ENCODE measurements at regions not wholly inside any gene's neighbourhood (a gene's known extent, or its start where the extent isn't known, plus 50 kb on each side); places are given as distances from the start of the nearest gene placed in this dataset.
"Not testable (repeated sequence)": the region's sequence is repeated elsewhere in the genome, so short reads cannot be mapped to it uniquely, and the experiment has no call there.

DNA sequence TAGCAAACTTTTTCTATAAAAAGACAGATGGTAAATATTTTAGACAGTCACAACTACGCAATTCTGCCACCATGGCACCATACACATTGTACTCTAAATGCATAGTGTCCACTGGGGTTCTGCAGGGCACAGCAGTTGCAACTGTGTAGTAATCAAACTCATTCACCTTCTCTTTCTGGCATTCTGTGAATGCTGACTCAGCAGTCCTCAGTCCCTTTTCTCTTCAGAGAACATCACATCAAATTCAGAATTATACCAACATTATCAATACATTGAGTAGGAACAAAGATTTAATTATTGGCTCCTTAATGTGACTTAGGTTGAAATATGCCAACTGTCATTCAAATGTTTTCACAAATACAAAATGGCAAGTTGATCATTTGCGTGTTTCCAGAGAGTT is 74.2 kb upstream of the N4BP1 start:
- Mint-ChIP-seq H3K4me1 (ENCODE audit: unreplicated experiment) (no peaks in the 10 kb centered on the region), H3K4me3 (ENCODE audit: unreplicated experiment) (no peak overlapping the region), H3K27me3 (ENCODE audit: unreplicated experiment) (peaks cover 17% of the 10 kb centered on the region)

DNA sequence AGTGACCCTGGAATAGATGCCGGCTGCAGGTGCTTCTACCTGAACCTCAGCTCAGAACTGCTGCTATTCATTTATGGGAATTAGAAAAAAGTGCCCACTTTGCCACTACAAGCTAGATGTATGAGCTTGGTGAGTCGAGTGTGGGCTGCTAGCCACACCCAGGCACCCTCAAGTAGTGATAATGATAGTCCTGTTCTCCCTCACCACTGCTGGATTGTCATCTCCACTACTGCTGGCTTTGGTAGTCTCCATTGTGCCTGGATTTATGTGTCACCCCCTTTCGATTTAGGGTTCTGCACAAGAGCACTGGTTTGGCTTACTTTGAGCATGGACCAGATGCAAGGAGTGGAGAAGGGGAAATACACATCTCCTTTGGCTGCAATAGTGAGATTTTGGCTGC is 73.0 kb upstream of the N4BP1 start:
- Mint-ChIP-seq H3K4me3 (ENCODE audit: unreplicated experiment) (no peak overlapping the region), H3K9me3 (ENCODE audit: unreplicated experiment) (no peaks in the 10 kb centered on the region), H3K27me3 (ENCODE audit: unreplicated experiment) (peaks cover 11% of the 10 kb centered on the region), H3K27ac (ENCODE audit: unreplicated experiment) (no peak overlapping the region), H3K4me1 (ENCODE audit: unreplicated experiment) (no peaks in the 10 kb centered on the region), H3K36me3 (ENCODE audit: unreplicated experiment) (no peaks in the 10 kb centered on the region)
- TF ChIP-seq, protein P1, sequence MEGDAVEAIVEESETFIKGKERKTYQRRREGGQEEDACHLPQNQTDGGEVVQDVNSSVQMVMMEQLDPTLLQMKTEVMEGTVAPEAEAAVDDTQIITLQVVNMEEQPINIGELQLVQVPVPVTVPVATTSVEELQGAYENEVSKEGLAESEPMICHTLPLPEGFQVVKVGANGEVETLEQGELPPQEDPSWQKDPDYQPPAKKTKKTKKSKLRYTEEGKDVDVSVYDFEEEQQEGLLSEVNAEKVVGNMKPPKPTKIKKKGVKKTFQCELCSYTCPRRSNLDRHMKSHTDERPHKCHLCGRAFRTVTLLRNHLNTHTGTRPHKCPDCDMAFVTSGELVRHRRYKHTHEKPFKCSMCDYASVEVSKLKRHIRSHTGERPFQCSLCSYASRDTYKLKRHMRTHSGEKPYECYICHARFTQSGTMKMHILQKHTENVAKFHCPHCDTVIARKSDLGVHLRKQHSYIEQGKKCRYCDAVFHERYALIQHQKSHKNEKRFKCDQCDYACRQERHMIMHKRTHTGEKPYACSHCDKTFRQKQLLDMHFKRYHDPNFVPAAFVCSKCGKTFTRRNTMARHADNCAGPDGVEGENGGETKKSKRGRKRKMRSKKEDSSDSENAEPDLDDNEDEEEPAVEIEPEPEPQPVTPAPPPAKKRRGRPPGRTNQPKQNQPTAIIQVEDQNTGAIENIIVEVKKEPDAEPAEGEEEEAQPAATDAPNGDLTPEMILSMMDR (IDR thresholded peaks at IDR 0.05): no peak
- no peak for DNase-seq (ENCODE audit: extremely low spot score, unreplicated experiment)

More for the DNA sequence above, 74.2 kb upstream of the N4BP1 start:
- TF ChIP-seq, protein P1 (IDR thresholded peaks at IDR 0.05): no peak
- H3K36me3 Mint-ChIP-seq (ENCODE audit: unreplicated experiment): no peaks in the 10 kb centered on the region
- no peak for DNase-seq (ENCODE audit: extremely low spot score, unreplicated experiment)
- H3K27ac Mint-ChIP-seq (ENCODE audit: unreplicated experiment): no peak overlapping the region
- H3K9me3 Mint-ChIP-seq (ENCODE audit: unreplicated experiment): no peaks in the 10 kb centered on the region

DNA sequence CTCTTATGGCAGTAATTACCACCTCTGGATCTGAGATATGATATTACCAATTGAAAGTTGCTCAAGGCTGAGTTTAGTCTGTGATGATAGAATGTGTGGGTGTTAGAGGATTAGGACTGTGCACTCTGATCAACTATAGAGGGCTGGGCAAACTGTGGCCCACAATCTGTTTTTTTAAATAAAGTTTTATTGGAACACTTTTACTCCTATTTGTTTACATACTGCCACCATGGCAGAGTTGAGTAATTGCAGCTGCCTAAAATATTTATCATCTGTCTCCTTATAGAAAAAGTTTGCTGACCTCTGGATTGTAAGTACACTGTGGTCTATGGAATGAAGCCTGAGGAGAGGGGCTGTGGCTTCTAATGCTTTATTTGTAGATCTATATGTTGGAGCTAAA is 71.5 kb upstream of the N4BP1 start:
- Mint-ChIP-seq H3K27ac (ENCODE audit: unreplicated experiment) (no peak overlapping the region), H3K9me3 (ENCODE audit: unreplicated experiment) (no peaks in the 10 kb centered on the region), H3K36me3 (ENCODE audit: unreplicated experiment) (no peaks in the 10 kb centered on the region), H3K4me3 (ENCODE audit: unreplicated experiment) (no peak overlapping the region), H3K4me1 (ENCODE audit: unreplicated experiment) (no peaks in the 10 kb centered on the region), H3K27me3 (ENCODE audit: unreplicated experiment) (peaks cover 7% of the 10 kb centered on the region)
- TF ChIP-seq, protein P1 (IDR thresholded peaks at IDR 0.05): no peak
- DNase-seq (ENCODE audit: extremely low spot score, unreplicated experiment): no peak

DNA sequence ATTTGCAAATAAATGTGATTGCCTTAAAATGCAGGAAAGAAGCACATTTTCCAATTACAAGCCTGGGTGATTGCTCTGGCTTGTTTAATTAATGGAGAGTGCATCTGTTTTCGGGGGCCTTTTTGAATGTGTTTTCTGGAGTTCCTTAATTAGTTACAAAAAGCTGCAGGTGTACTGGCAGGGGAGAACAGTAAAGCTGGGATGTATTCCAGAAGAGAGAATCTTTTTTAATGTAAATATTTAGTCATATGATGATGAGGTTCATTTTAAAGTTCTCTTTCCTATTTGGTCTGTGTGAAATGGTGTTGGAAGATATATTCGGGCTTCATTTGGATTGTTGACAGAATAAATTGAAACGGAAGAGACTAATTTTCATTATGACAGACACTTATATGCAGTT is 70.9 kb upstream of the N4BP1 start:
- no peaks in the 10 kb centered on the region for H3K9me3 Mint-ChIP-seq (ENCODE audit: unreplicated experiment)
- H3K27ac Mint-ChIP-seq (ENCODE audit: unreplicated experiment): no peak overlapping the region
- H3K4me1 Mint-ChIP-seq (ENCODE audit: unreplicated experiment): no peaks in the 10 kb centered on the region
- H3K27me3 Mint-ChIP-seq (ENCODE audit: unreplicated experiment): peaks cover 3% of the 10 kb centered on the region
- DNase-seq (ENCODE audit: extremely low spot score, unreplicated experiment): no peak
- H3K36me3 Mint-ChIP-seq (ENCODE audit: unreplicated experiment): no peaks in the 10 kb centered on the region
- TF ChIP-seq, protein P1 (IDR thresholded peaks at IDR 0.05): no peak
- H3K4me3 Mint-ChIP-seq (ENCODE audit: unreplicated experiment): no peak overlapping the region

DNA sequence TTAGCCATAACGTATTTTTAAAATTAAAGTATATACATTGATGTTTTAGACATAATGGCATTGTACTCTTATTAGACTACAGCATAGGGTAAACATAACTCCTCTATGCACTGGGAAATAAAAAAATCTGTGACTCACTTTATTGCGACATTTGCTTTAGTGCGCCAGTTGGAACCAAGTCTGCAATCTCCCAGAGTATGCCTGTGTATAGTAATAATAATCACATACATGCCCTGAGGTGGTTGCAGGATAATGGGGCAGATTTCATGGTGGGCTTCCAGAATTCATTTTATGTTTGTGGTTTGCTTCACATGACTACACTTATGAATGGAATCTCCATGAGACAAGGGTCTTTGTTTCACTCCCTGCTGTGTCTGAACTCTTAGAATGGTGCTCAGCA is 66.9 kb upstream of the N4BP1 start:
- Mint-ChIP-seq H3K4me1 (ENCODE audit: unreplicated experiment) (no peaks in the 10 kb centered on the region), H3K9me3 (ENCODE audit: unreplicated experiment) (peaks cover 12% of the 10 kb centered on the region), H3K27ac (ENCODE audit: unreplicated experiment) (no peak overlapping the region), H3K27me3 (ENCODE audit: unreplicated experiment) (no peaks in the 10 kb centered on the region), H3K4me3 (ENCODE audit: unreplicated experiment) (no peak overlapping the region), H3K36me3 (ENCODE audit: unreplicated experiment) (no peaks in the 10 kb centered on the region)
- no peak for DNase-seq (ENCODE audit: extremely low spot score, unreplicated experiment)
- TF ChIP-seq, protein P1 (IDR thresholded peaks at IDR 0.05): no peak

DNA sequence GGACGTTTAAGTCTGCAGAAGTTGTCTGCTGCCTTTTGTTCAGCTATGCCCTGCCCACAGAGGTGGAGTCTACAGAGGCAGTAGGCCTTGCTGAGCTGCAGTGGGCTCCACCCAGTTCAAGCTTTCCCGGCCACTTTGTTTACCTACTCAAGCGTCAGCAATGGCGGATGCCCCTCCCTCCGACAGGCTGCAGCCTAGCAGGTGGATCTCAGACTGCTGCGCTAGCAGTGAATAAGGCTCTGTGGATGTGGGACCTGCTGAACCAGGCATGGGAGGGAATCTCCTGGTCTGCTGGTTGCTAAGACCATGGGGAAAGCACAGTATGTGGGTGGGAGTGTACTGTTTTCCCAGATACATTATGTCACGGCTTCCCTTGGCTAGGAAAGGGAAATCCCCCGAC is 58.2 kb upstream of the N4BP1 start:
- not testable (repeated sequence) for H3K4me1 Mint-ChIP-seq (ENCODE audit: unreplicated experiment); H3K36me3 Mint-ChIP-seq (ENCODE audit: unreplicated experiment); H3K4me3 Mint-ChIP-seq (ENCODE audit: unreplicated experiment); DNase-seq (ENCODE audit: extremely low spot score, unreplicated experiment); H3K9me3 Mint-ChIP-seq (ENCODE audit: unreplicated experiment); H3K27ac Mint-ChIP-seq (ENCODE audit: unreplicated experiment); H3K27me3 Mint-ChIP-seq (ENCODE audit: unreplicated experiment)

All from osteocyte (in vitro differentiated cells).